ENCODE measurements at regions not wholly inside any gene's neighbourhood (a gene's known extent, or its start where the extent isn't known, plus 50 kb on each side); places are given as distances from the start of the nearest gene placed in this dataset.

DNA sequence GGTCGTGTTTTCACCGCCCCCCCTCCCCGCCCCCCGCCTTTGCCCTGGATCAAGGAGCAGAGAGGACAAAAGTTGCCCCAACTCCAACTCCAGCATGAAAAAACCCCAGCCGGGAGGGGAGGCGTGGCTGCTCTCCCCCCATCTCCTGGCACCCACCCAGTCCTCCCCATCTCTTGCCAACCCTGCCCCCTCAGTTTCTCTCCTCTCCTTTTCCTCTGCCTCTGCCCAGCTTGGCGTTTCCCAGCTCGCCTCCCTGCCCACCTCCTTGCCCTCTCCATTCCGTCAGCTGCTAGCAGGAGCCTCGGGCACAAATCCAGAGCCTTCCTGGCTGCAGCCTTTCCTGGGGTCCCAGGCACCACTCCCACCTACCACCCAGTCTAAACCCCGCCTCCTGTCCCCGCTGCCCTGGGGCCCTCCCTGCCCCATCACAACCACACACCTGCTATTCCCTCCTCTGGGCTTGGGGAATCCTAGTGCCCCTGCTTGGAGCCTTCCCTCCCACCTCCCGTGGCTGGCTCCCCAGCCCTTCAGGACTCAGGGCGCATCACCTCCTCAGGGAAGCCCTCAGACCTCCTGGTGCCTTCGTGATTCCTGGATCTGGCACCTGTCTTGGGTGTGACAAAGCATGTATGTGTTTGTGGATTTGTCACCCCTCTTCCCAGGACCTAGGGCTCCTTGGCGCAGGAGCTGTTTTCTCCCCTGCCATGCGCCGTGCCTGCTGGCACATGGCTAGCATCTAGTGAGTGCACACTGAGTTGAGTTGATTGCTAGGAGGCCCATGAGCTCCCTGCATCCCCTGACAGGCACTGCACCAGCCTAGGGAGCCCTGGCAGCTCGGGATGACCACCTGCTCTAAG is 209.1 kb downstream of the TFCP2L1 start:
- Mint-ChIP-seq H3K27ac (no peak overlapping the region), H3K4me3 (peak overlapping the region; percentile 51), H3K27me3 (ENCODE audit: low read depth, poor library complexity) (peaks cover 15% of the 10 kb centered on the region), H3K4me1 (peaks cover 9% of the 10 kb centered on the region), H3K36me3 (ENCODE audit: low read depth) (no peaks in the 10 kb centered on the region), H3K9me3 (no peaks in the 10 kb centered on the region)
- no peak for DNase-seq
- TF ChIP-seq, protein P1, sequence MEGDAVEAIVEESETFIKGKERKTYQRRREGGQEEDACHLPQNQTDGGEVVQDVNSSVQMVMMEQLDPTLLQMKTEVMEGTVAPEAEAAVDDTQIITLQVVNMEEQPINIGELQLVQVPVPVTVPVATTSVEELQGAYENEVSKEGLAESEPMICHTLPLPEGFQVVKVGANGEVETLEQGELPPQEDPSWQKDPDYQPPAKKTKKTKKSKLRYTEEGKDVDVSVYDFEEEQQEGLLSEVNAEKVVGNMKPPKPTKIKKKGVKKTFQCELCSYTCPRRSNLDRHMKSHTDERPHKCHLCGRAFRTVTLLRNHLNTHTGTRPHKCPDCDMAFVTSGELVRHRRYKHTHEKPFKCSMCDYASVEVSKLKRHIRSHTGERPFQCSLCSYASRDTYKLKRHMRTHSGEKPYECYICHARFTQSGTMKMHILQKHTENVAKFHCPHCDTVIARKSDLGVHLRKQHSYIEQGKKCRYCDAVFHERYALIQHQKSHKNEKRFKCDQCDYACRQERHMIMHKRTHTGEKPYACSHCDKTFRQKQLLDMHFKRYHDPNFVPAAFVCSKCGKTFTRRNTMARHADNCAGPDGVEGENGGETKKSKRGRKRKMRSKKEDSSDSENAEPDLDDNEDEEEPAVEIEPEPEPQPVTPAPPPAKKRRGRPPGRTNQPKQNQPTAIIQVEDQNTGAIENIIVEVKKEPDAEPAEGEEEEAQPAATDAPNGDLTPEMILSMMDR (IDR thresholded peaks at IDR 0.05): no peak

DNA sequence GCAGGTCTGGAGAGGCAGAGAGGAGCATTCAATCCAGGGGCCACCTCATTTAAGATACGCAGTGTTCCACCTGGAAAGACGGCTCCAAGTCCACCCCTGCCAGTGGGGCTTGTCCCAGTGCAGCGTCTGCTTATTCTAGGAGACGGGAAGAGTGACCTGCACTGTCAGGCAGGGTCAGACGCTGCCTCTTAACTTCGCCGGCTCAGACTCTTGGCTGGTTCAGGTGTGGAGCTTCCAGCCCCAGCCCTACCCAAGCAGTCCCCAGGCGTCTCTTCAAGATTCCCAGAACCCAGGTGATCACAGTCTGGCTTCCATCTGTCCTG is 208.5 kb downstream of the TFCP2L1 start:
- Mint-ChIP-seq H3K4me1 (peaks cover 9% of the 10 kb centered on the region), H3K4me3 (no peak overlapping the region), H3K27me3 (ENCODE audit: low read depth, poor library complexity) (peaks cover 19% of the 10 kb centered on the region), H3K9me3 (no peaks in the 10 kb centered on the region), H3K36me3 (ENCODE audit: low read depth) (no peaks in the 10 kb centered on the region), H3K27ac (no peak overlapping the region)
- TF ChIP-seq, protein P1 (IDR thresholded peaks at IDR 0.05): no peak
- no peak for DNase-seq

DNA sequence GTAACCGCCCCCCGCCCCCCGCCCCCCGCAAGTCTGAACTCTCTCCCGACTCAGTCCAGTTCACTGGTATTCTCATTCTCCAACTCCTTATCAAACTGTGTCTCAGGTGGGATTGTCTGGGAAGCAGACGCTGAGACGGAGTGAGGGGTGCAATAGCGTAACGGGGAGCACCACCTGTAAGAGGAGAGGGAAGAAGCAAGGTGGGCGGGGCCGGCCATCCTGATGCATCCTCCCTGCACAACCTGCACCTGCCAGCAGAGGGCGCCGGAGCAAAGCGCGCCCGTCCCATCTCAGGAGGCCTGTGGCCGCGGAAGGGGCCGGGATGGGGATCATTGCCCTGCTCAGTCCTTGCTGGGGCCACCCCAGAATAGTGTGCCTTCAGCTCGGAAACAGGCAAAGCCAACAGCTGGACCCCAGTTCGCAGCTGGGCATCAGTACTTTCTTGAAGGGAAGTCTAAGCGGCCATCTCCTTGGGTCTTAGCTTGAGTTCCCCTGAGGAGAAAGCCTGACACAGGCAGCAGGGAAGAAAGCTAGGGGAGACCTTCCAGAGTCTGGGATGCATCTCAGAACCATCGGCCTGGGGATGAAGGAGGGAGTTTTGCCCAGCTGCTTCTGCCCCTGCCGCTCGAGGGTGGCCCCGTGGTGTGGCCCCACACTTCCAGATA is 208.0 kb downstream of the TFCP2L1 start:
- H3K4me3 Mint-ChIP-seq: no peak overlapping the region
- no peaks in the 10 kb centered on the region for H3K36me3 Mint-ChIP-seq (ENCODE audit: low read depth)
- no peaks in the 10 kb centered on the region for H3K9me3 Mint-ChIP-seq
- TF ChIP-seq, protein P1 (IDR thresholded peaks at IDR 0.05): peak; percentile 92
- peak; percentile 90 for DNase-seq
- peaks cover 5% of the 10 kb centered on the region for H3K4me1 Mint-ChIP-seq
- H3K27me3 Mint-ChIP-seq (ENCODE audit: low read depth, poor library complexity): peaks cover 20% of the 10 kb centered on the region
- H3K27ac Mint-ChIP-seq: no peak overlapping the region

DNA sequence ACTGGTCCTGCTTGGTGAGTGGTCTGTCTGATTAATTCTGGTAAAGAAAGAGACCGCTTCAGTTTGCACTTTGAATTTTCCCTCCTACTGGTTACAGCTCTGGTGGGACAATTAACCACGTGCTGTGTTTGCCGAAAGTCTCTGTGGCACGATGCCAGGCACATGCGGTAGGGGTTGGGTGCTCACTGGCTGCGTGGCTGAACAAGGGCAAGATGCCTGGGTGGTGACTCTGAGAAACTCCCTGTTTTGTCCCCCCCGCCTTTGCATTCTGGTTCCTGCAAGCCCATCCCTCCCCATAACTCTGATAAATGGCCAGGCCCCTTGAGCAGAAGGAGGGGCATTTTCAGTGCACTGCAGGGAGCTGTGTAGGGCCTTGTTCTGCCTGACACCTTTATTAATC is 206.1 kb downstream of the TFCP2L1 start:
- DNase-seq: no peak
- H3K9me3 Mint-ChIP-seq: no peaks in the 10 kb centered on the region

DNA sequence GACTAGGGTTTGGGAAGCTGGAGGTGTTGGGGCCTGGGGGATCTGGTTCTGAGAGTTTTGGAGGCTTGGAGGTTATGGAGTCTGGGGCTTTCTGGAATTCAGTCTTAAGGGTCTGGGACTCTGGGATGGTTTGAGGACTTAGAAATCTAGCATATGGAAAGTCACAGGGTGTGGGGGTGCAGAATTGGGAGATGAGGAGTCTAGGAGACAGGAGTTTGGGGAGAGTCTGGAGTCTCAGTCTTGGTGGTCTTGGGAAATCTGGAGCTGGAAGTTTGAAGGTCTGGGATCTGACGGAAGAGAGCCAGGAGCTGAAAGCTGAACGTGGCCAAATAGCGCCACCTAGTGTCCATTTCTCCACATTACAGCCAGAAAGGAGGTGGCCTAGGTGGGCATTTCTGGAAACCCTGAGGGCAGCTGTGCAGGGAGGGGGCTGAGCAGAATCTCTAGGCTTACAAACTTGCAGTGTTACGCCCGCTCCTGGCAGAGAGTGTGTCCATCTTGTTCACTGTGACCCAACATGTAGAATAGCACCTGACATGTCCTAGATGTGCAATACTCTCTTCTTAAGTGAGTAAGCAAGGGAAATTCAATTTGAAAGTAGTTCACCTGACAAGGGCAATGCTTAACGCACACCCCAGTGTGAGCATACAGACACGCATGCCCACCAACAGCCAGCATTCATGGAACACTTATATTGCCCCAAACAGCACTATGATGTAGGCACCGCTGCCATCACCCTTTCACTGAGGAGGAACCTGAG is 204.8 kb downstream of the TFCP2L1 start:
- Mint-ChIP-seq H3K27me3 (ENCODE audit: low read depth, poor library complexity) (peaks cover 46% of the 10 kb centered on the region), H3K27ac (no peak overlapping the region), H3K9me3 (no peaks in the 10 kb centered on the region), H3K4me3 (no peak overlapping the region), H3K36me3 (ENCODE audit: low read depth) (no peaks in the 10 kb centered on the region), H3K4me1 (peaks cover 17% of the 10 kb centered on the region)
- TF ChIP-seq, protein P1 (IDR thresholded peaks at IDR 0.05): peak; percentile 90
- peak; percentile 87 for DNase-seq

More for the DNA sequence above, 206.1 kb downstream of the TFCP2L1 start:
- H3K4me1 Mint-ChIP-seq: peaks cover 6% of the 10 kb centered on the region
- H3K27ac Mint-ChIP-seq: no peak overlapping the region
- peaks cover 35% of the 10 kb centered on the region for H3K27me3 Mint-ChIP-seq (ENCODE audit: low read depth, poor library complexity)
- TF ChIP-seq, protein P1 (IDR thresholded peaks at IDR 0.05): no peak
- H3K36me3 Mint-ChIP-seq (ENCODE audit: low read depth): no peaks in the 10 kb centered on the region
- no peak overlapping the region for H3K4me3 Mint-ChIP-seq
